ENCODE measurements at regions not wholly inside any gene's neighbourhood (a gene's known extent, or its start where the extent isn't known, plus 50 kb on each side); places are given as distances from the start of the nearest gene placed in this dataset.
A peak's percentile ranks its signal among the peaks of the same experiment; 100 is the strongest.

DNA sequence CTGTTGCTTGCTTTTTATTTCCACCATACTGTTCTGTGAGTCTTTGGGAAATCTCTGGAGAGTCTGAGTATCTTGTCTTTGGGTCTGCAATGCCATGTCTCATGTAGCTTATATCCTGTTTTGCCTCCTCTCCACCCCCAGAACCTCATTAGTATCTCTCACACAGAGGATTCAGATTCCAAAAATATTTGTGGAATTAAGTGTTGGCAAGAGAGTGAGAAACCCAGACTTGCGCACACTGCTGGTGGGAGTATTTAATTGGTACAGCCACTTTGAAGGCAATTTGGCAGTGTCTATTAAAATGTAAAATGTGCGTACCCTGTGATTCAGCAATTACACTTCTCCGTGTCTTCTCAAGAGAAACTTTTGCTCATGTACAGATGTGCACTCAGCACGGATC is 68.6 kb downstream of the ZNF621 start:
- DNase-seq, result no peak

DNA sequence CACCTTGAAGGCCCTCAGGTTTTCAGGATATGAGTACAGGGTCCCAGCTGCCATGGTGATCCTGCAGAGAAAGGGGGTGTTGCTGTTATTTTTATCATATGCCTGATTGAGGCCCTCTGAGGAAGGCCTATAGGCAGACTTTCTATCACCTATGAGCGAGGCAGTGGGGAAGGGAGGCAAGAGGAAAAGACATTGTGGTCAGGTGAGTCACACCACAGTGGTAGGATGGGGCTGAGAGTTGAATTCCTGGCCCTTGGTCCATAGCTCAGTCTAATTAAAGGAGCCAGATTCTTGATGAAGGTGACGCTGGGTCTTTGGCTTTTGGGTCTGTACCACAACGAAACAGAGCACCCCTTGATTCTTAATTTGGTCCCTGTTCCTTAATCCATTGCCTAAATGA is 72.7 kb downstream of the ZNF621 start:
- DNase-seq, result no peak

DNA sequence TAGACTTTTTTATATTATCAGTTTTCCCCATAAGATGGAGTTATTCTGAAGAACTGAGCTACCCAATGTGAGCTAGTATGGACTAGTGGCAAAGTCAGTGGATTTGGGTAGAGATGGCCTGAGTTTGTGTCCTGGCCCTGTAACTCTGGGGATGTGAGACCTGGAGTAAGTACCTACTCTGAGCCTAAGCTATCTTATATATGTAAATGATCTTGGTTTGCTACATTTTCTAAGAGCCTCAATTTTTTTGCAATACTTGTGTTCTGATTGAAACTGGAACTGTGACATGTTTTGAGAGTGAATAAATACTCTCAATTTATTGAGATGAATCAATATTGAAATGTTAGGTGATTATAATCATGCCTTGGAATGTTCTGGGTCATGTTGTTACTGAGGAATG is 73.6 kb downstream of the ZNF621 start:
- no peak for DNase-seq

DNA sequence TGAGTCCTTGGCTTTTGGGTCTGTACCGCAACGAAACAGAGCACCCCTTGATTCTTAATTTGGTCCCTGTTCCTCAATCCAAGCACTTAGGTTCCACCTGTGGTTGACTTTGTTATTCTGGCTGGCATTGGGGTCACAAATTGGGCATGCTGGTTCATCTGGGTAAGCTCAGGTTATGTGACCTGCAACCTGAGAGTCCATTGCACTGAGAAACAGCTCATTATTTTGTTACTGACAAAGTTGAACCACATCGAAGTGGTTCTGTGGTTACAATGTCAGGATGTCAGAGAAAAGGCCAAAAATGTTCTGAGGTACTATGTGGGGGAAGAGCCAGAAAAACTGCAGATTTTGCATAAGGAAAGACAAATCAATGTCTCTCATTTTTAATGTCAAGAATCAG is 74.2 kb downstream of the ZNF621 start:
- DNase-seq, result no peak

DNA sequence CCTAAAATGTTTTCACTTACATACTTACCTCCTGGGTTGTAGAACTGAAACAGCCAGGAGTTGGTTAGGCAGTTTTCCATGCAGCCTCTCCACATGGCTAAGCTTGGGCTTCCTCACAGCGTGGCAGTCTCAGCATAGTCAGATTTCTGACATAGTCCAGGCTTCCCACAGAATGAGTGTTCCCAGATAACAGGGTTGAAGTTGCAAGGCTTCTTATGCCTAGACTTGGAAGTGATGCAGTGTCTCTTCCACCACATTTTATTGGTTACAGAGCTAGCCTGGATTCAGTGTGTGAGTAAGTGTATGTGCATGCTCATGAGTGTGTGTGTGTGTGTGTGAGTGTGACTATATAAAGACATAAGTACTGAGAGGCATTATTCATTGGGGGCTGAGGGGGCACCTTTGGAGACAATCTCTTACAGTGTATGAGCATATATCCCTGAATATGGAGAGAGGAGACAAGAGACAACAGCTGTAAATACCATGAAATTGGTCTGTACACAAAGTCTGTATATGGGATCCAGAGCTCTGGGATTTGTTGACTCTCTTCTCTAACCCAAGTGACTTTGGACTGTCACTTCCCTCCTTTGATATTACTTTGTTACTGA is 78.1 kb downstream of the ZNF621 start:
- DNase-seq, result no peak

DNA sequence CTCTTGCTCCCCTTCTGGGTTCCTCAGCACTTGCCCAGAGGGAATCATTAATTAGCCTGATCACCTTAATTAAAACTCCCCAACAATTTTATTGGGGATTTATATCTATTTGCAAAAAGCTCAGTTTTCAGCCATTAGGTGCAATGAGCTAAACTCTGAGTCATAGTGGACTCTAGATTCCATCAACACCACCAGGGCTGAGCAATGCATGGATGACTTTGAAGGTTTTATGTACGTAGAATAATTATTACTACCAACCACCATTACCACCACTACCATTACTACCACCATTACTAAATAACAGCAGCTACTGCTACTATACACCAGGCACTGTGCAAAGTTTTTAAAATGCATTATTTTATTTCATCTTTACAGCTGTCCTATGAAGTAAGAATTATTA is 81.2 kb downstream of the ZNF621 start:
- DNase-seq, result no peak

DNA sequence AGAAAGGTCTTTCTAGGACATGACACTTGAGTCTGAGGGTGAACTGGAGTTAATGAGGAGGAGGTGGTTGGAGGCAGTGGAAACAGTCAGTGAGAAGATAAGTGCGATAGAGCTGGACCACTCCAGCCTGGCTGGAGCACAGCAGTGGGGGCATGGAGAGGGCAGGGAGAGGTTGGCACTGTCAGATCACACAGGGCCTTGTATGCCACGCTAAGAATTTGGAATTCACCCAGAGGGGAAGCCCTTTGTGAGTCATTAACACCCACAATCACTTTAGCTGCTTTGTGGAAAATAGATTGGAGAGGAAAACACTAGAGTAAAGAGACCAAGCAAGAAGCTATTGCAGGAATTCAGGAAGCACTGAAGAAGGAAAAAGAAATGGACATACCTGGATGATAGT is 83.3 kb downstream of the ZNF621 start:
- DNase-seq, result no peak

DNA sequence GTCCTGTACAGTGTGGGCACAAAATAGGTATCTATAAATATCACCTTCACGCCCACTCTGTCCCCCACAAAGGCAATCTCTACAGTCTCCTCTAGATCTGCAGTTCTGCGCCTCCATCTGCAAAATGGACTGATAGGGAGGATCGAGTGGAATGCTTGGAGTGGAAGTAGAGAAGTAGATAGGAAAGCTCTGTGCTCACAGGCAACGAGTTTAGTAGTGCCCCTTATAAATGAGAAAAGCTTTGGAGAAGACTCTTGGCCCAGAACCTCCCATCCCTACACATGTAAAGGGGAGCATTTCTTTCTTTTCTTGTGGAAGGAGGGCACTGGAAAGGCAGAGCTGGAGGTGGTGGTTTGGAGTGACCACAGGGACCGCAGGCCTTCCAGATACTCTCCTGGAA is 88.5 kb downstream of the ZNF621 start:
- DNase-seq, result no peak

DNA sequence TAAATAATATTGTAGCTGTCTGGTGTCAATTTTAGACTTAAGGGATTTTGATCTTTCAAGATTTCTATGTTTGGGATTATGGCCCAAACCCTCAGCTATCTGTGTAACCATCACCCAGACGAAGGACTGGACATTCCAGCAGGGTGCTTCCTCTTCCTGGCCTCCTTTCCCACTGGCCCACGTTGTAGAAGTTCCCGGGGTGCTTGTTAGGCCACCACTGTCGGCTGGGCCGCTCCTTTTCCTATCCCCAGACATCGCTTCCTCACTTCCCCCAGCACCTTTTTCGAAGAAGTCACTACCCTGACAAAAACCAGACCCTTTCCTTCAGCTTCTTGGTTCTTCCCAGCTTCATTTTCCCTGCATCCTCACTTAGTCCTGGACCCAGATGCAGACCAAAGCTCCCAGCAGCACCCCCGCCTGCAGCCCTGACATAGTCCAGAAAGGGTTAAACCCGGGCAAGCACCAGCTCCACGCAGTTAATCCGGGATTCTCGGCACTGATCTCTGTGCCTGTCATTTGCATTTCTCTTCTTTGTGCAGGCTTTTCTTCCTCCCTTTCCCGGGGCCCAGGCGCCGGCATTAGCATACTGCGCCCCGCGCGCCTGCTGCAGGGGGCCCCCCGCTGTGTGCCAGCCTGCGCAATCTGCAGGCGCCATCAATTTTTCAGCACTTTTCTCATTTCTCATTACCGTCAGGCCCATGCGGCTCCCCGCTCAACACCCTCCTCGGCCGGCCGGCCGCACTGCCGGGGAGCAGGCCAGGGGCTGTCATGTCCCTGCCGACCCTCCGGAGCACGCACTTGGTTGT is 90.6 kb downstream of the ZNF621 start:
- DNase-seq, result peak; percentile 15 to 32

DNA sequence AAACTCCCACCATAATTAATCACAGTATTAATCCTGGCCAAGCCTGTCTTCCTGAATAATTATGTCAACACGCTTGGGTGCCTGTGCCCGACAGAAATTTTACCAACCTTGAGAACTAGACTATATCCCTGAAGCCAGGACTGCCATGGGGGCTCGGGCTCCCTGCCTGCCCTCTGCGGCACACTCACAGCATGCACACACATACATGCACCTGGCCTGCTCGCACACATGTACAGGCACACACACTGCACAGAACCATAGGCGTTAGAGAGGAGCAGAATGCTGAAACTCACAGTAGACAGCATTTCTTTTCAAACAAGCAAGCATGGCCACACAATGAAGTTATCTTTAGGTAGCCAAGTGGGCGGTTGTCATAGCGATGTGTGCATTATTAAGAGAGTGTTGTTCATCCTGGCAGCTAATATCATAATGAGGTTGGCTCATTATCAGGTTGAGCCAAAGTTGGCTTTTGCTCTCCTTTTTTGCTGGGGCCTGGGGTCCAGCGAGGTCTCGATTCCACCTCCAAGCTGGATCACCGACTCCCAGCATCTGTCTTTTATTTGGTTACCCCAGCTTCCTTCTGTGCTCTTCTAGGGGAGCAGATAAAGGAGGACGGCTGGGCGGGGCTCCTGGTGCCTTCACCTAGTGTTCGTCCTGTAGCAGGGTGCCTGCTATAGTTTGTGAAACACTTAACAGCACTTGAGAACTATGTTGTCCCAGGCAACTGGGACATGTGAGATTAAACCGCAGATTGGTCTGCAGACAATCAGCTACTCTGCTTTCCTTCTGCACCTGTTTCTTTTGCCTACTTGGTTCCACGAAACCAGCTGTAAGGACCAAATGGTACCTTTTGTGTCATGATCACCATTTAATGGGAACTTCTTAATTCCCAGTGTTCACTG is 91.4 kb downstream of the ZNF621 start:
- no peak for DNase-seq

DNA sequence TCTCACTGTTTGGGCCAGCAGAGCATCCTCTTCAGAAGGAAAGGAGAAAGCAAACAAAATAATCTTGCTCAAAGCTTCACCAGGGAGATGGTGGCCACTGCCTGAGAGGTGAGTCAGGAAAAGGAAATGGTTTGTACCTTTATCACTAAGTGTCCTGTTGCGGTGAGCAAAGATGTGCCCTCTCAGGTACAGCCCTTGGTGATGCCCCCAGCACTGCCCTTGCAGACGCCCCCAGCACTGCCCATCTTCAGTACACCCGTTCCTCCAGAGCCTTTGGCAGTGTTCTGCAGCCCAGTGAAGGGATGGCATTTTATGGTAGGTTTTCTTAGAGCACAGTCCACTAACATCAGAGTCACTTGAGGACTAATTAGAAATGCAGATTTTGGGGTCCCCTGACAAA is 92.3 kb downstream of the ZNF621 start:
- no peak for DNase-seq

DNA sequence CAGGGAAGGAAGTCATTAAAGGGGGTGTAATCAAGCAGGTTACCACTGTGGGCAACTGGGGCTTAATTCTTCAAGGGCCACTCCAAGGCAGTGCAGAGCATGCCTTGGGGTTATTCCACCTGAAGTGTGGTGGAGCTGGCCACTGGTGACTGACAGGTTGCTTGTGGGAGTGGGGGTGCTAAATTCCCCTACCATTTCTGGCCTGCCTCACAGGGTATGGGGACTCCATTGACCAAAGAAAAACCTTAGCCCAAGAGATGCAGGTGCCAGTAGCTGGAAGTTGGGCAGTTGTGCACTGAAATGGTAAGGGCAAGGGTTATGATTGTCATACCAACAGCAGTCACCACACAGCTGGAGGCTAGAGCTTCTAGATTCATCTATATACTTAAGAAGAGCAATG is 93.4 kb downstream of the ZNF621 start:
- DNase-seq, result no peak

DNA sequence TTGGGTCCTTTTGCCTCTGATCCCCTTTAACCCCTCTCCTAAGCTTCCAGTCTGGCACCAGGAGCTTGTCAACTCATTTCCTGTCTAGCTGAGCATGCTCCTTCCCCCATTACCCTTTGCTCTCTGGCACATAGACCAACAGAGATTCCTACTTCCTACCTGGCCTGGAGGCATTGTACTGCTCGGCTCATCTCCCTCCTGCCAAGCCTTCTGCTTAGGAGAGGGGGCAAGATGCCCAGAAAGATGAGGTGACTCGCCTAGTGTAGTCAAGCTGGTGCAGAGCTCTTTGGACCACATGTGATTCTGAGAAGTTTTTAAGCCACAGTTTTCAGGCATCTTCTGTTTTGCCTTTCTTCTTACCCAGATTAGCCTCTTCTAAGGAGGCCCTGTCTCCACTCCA is 95.4 kb downstream of the ZNF621 start:
- DNase-seq, result no peak

DNA sequence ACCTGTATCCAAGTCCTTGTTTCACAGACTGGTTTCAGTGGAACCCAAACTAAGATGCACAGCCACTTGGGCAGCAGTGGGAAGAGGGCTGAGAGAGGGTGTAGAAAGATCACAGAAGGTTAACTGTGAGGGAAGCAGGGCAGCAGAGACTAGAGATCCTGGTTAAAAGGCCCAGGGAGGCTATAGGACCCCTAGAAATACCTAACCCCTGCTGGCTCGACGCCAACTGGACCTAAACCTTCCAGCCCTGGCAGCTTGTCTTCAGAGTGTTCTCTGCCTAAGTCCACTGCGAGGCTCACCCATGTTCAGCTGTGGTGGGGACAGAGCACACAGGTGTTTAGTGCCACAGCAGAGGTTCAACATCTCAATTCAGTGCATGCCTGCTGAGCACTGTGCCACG is 96.5 kb downstream of the ZNF621 start:
- no peak for DNase-seq

DNA sequence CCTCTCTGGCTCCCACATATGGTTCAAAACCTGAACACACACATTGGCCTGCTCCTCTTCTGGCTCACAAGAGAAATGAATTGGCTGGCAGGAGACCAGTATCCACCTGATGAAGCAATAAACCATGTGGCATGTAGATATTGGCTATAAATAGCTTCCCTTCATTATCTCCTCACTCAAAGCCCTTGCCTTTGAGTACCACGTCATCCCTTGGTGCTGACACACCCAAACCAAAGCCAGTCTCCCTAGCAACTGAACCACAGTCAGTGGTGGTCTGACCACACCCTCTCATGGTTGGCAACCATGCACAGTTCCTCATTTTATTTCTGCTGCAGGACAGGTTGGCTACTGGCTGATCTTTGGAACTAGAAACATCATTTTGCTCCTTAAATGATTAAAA is 98.8 kb downstream of the ZNF621 start:
- no peak for DNase-seq

DNA sequence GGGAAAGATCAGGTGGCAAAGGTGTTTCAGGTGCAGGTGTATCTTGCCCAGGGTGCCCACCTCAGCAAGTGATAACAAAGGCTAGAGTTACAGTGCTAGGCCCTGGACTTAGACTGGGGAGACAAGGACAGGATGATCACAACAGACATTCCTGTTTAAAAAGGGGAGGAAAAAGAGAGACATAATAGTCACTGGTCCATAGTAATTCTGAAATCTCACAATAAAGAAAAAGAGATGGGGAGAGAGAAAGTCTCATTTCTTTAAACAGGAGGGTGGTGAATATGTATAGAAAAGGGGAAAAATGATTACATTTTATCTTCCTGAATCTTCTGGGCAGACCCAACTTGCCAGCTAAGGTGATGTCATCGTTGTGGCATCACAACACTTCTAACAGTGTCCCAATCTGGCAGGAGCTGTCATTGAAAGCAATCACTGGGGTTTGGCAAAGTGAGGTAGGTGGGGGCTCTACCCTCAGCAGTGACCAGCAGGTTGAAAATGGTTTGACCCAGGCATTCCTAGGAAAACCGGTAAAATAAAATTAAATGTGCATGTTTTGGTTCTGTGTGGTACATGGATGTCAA is 99.5 kb downstream of the ZNF621 start:
- no peak for DNase-seq

DNA sequence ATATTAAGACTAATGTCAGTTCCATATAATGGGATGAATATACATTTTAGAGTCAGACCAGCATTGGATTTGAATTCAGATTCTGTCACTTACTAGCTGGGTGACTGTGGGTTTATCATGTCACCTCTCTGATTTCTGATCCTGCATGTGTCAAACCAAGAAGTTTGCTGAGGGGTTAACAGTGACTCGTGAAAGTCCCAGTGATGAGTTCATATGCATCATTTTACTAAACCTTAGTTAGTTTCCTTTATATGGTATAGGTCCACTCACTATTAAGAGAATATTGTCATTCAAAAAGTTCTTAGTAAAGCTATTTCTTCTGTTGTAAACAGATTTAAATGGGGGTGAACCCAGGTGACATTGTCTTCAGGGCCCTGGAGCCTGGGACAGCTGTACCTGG is 102.3 kb downstream of the ZNF621 start:
- DNase-seq, result no peak

DNA sequence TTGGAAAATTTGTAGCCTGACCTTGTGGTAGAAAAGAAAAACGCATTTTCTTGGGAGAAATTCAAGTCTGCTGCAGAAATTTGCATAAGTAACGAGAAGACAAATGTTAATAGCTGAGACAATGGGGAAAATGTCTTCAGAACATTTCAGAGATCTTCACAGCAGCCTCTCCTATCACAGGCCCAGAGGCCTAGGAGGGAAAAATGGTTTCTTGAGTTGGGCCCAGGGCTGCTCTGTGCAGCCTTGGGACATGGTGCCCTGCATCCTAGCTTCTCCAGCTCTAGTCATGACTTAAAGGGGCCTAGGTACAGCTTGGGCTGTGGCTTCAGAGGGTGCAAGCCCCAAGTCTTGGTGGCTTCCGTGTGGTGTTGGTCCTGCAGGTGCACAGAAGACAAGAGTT is 104.2 kb downstream of the ZNF621 start:
- DNase-seq, result no peak

DNA sequence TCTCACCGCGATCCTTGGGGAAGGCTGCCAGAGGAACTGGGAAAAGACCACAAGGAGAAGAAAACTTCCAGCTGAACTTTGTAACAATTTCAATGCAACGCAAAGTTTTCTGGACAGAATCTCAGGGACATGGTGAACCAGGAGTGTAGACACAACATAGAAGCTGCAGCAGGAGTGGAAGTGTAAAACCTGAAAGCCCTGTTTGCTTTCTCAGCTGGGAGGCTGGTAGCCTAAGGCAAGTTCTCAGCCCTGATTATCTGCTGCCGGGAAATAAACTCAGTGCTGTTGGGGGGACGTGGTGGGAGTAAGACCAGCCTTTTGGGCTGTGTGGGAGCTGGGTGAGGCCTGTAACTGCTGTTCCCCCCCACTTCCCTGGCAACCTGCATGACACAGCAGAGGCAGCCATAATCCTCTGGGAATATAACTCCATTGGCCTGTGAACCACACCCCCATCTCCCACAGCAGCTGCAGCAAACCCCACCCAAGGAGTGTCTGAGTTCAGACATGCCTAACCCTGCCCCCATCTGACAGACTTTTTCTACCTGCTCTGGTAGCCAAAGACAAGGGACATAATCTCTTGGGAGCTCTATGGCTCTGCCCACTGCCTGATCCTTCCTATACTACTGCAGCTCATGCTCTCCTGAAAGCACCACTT is 106.7 kb downstream of the ZNF621 start:
- no peak for DNase-seq

DNA sequence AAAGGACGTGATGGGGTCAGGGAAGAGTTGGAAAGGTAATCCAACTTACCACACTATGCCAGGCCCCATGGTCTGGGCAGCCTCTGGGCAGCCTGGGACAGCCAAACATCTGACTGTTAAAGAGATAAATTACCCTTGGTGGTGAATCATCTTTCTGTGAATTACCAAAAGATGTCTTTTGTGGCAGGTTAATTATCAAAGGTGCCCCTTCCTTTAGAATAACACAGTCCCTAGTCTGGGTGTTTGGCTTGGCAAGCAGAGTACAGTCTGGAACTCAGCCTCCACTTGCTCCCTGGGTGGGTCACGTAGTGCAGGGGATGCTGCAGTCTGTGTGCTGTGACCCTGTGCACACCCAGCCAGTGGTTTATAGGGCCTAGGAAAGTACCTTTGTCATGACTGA is 113.1 kb downstream of the ZNF621 start:
- DNase-seq, result no peak

DNA sequence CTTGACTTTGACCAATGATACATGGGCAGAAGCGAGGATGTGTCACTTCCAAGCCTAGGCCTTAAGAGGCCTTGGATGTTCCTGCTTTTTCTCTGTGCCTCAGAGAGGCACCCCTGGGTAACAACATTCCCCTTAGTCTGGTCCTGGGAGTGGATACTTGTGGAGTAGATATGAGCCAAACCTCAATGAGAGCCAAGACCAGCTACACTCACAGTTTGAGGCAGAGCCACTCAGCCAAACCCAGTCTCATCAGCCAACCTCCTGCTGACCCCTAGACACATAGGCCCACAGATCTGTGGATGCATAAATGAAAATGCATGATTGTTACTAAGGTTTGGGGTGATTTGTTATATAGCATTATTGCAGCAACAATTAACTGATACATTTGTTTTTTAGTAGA is 114.2 kb downstream of the ZNF621 start:
- no peak for DNase-seq

DNA sequence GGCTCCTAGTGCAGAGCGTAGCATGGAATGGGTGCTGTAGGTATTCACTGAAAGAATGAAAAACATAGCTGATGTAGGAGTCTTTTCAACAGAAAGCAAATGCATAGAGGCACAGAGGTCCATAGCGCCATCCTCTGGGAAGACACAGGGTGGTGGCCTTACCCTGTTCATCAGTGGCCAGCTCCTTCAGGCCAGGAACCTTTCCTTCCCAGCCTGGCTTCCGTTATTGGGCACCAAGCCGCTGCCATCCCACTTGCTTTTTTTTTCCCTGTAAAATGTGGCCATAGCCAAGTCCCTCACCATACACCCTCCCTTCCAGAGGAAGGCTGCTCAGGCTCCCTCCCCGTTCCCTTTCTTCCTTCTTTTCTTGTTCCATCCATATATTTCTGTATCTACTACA is 118.1 kb downstream of the ZNF621 start:
- no peak for DNase-seq

DNA sequence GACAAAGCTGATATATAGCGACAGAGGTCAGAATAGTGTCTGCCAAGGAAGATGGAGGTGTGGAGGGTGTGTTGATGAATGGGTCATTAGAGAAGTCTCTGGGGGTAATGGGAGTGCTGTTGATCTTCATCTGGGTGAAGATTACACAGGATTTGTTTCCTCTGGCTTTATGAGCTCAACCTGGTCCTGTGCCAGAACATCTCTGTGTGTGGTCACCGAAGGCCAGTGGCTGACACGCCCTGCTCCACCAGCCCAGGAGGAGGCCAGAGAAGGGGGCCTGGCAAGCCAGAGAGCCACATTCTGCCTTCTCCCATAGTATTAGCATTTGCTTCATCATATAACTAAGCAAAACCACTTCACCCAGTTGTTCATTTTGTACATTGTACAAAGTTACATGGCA is 121.1 kb downstream of the ZNF621 start:
- DNase-seq, result no peak

Data from hippocampal formation (tissue), 2 donors.